Fibroblast of pulmonary artery (primary cell): ENCODE measurements at regions not wholly inside any gene's neighbourhood (a gene's known extent, or its start where the extent isn't known, plus 50 kb on each side); places are given as distances from the start of the nearest gene placed in this dataset.
"Not testable (repeated sequence)": the region's sequence is repeated elsewhere in the genome, so short reads cannot be mapped to it uniquely, and the experiment has no call there.

ENCODE experiments used
- DNase-seq: peaks from one replicate; pipeline ENCODE4 v3.0.0-alpha.2; 2010; ENCODE audit warnings: low read depth
- H3K4me3 ChIP-seq: replicated peaks from 2 replicates; pipeline ENCODE4 v1.5.1; 2011; ENCODE audit warnings: low read depth, mild to moderate bottlenecking, control low read depth, low read length, moderate library complexity
- CTCF ChIP-seq: IDR thresholded peaks from 2 replicates; pipeline ENCODE4 v1.5.1; 2011; ENCODE audit warnings: mild to moderate bottlenecking, control low read depth, low read length, inconsistent platforms; ENCODE audit errors: missing control alignments

- H3K4me3 ChIP-seq: no peak overlapping the region
- TF ChIP-seq CTCF: no peak
- no peak for DNase-seq
Measured at GRCh38 chr16:31810863-31811262, 62.7 kb upstream of the ZNF267 start.

- not testable (repeated sequence) for DNase-seq, H3K4me3 ChIP-seq
Measured at GRCh38 chr16:31816141-31816540, 57.5 kb upstream of the ZNF267 start.

GRCh38 chr16:31819386-31819785, 54.2 kb upstream of the ZNF267 start:
- DNase-seq: no peak
- H3K4me3 ChIP-seq: no peak overlapping the region
- no peak for TF ChIP-seq CTCF

- no peak for TF ChIP-seq CTCF
- DNase-seq: no peak
- H3K4me3 ChIP-seq: no peak overlapping the region
Measured at GRCh38 chr16:31819948-31820347, 53.7 kb upstream of the ZNF267 start.
